ENCODE measurements at regions not wholly inside any gene's neighbourhood (a gene's known extent, or its start where the extent isn't known, plus 50 kb on each side); places are given as distances from the start of the nearest gene placed in this dataset.
"Not testable (repeated sequence)": the region's sequence is repeated elsewhere in the genome, so short reads cannot be mapped to it uniquely, and the experiment has no call there.

DNA sequence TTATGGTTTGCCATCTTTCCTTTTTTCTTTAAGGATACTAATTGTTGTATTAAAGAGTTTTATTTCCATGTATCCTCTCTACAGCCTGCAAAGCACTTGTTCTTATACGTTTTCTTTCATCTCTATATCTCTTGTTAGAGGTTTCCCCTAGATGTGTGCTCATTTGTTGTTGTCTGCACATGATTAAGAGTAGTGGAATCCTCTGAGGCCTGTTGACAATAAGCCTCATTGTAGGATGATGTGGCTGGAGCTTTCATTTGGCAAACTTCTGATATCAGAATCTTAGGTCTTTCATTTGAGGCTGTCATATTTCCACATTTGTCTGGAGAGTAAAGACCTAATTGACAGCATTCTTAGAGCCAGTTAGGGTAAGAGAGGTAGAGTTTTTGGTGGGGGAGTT is 506.0 kb downstream of the DIPK2A start:
- no peak for DNase-seq

DNA sequence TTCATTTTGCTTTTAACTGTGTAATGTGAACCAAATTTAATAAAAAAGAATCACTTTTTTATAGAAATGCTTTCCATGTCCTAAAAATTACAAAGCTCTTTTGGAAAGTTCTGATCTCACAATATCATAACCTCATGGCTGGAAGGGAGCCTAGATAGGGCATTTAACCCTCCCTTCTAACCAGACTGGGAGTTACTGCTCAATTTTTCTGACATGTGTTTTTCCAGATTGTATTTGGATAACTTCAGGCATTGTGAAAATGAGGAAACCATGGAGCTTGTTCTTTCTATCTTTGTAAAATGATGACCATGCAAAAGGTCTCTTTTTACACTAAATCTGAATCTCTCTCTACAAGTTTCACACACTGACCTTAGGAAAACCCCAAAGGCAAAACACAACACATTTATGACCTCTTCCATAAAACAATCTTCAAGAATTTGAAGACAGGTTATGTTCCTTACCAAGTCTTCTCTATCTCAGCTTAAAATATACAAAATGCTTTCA is 508.8 kb downstream of the DIPK2A start:
- no peak for DNase-seq

DNA sequence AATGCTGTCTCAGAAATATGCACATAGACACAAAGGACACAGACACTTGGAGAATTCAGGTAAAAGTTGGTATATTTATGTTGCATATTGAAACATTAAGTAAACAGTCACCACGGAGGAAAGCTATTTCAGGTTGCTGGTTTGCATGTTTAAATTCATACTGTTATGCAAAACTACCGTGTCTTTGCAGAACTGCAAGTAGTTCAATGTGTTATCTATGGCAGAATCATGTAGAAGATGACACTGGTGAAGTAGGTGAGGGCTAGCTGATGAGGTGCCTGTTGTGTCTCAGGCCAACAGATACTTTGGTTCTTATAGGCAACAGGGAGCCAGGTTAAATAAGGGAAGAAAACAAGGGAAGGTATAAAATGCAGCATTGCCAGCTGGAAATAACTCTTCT is 511.3 kb downstream of the DIPK2A start:
- no peak for DNase-seq

- no peak for DNase-seq
These were observed 515.4 kb downstream of the DIPK2A start for GRCh38 chr3:144487011-144487410.

DNA sequence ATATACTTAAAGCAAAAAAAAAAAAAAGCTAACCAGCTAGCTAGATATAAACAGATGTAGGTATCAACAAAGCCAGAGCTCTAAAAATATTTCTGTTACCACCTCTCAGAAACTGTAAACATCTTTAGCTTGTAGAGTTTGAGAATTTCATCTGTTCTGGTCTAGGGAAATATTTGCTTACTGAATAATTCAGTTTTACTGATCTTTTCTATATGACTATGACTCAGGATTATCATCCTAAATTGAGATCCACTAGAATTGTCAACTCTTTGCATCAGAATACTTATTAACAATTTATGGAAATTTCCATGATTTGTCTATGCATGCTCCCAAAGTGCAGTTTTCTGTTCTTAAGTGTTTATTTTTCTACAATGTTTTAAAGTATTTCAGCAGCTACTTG is 517.3 kb downstream of the DIPK2A start:
- DNase-seq: no peak

DNA sequence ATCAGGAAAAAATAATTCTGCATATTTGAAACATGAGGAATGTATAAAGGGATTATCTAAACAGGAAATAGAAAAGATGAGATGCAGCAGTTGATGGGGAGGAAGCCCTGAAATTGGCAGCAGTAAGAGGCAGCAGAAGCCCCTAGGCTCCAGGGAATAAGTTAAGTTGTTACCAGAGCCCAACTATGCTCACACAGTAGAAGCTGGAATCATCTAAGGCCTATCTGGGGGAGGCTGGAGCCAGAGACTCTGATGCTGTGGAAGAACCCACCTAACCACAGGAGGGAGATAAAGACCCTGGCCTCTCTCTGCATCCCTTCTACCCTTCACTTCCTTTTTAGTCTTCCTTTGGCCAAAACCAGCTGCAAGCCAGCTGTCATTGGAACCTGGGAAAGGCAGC is 519.7 kb downstream of the DIPK2A start:
- DNase-seq: no peak

- DNase-seq: not testable (repeated sequence)
These were observed 523.0 kb downstream of the DIPK2A start for GRCh38 chr3:144494651-144495050.

DNA sequence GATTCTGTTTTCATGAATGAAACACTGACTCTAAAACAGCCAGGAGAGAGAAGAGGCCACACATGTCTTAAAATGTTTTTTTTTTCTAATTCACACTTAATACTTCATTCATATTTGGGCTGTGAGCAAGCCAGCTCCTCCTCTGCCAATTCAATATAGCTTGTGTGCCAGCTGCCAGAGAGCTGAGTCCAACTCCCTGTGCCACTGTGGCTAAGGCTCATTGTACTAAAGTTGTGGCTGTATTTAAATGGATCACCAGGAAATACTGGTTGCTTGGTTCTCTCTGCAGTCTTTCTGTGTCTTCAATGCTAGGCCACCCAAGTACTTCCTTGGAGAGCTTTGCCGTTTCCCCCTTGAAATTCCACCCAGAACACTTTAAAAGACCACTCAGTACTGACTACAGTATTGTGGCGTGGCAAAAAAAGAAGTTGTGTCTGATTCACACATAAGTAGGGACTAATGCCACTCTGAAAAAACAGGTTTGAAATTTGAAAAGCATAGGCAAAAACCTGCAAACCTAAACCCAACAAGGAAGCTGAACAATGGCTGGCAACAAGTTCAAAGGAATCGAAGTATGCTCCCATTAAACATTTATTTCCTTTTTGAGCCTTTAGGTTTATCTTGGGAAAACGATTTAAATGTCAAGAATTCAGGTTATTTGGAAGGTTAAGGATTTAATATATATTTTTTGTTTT is 524.7 kb downstream of the DIPK2A start:
- no peak for DNase-seq

- DNase-seq: no peak
These were observed 525.8 kb downstream of the DIPK2A start for GRCh38 chr3:144497452-144497851.

DNA sequence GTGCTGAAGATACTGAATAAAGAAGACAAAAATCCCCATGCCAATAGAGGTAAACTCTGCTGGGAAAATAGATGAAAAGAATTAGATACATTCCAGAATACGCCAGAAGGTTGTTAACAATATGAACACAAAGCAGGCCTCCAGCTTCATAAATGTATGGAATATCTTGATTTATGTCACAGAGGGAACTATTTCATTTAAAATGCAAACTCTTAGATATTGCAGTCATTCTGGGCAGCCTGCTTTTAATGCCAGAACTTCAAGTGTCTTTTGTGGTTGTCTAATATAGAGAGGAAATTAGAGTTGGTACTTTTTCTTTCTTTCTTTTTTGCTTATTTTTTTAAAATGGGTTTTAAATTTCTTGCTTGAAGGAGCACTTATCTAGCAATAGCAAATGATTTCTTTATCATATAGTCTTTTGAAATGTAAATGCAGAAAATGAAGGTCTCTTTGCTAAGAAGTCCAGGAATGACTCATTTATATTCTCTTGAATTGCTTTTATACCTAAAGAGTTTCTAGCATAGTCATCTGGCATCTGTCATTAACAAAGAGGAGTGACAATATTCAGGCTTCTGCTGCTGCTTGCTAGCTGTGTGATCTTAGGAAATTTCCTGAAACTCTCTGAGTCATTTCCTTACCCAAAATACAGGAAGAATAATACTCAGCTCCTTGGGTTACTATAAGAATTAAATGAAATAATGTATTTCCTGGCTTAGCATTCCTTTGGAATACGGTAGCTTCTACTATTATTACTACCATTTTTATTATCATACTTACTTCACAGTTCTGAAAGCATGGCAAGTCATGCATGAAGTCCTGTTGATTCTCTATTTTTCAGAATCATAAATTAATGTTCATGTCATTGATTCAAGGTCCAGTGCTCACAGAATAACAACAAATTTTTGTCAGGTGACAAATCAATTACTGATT is 527.6 kb downstream of the DIPK2A start:
- no peak for DNase-seq

- no peak for DNase-seq
These were observed 529.8 kb downstream of the DIPK2A start for GRCh38 chr3:144501467-144501866.

GRCh38 chr3:144502402-144502801 is 530.8 kb downstream of the DIPK2A start:
- no peak for DNase-seq

DNA sequence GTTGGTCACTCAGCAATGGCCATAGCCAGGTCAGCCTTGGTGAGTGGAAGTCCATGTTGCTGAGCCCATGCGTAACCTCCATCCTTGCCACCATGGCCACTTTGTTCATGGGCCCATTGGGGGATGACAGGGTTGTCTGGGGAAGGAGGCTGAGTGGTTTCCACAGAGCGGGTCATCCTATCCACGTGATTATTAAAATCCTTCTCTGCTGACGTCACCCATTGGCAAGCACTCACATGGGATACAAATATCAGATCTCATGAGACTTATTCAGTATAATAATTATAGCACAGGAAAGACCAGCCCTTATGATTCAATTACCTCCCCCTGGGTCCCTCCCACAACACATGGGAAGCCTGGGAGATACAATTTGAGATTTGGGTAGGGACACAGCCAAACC is 534.8 kb downstream of the DIPK2A start:
- DNase-seq: not testable (repeated sequence)

DNA sequence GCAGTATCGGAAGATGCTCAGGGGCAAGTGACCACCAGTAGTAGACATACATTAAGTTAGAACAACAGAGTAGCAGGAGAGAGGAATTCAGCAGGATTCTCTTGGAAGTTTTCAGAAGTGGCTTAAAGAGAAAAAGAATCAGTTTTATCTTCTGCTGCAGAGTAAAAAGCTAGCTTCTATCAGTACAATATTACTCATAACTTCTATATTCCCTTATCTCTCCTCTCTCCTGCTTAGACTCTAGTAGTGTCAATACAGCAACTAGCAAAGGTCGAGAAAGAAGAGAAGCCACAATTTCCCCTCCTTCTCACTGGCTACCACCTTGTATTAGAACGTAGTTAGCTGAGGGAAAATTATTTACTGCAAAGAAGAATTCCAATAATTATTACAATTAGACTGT is 539.7 kb downstream of the DIPK2A start:
- no peak for DNase-seq

- no peak for DNase-seq
These were observed 544.4 kb downstream of the DIPK2A start for GRCh38 chr3:144516026-144516425.

GRCh38 chr3:144516589-144516988 is 545.0 kb downstream of the DIPK2A start:
- no peak for DNase-seq

DNA sequence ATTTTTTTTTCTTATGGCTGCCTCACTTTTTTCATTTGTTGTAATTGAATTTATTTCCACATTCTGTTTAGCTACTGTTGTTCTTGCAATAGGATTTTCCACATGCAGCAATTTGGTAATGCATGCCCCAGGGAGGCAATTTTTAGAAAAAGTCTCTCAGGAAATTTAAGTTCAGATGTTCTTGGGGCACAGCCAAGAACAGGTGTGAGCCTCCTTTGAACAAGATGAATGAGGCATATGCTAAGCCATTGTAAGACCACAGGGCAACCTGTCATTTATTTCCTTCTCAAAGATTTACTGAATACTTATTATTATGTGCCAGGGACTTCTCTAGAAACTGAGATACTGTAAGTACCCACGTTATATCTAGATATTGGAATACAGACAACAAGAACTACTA is 549.5 kb downstream of the DIPK2A start:
- DNase-seq: peak; percentile 44

GRCh38 chr3:144522456-144522855 is 550.8 kb downstream of the DIPK2A start:
- DNase-seq: no peak

DNA sequence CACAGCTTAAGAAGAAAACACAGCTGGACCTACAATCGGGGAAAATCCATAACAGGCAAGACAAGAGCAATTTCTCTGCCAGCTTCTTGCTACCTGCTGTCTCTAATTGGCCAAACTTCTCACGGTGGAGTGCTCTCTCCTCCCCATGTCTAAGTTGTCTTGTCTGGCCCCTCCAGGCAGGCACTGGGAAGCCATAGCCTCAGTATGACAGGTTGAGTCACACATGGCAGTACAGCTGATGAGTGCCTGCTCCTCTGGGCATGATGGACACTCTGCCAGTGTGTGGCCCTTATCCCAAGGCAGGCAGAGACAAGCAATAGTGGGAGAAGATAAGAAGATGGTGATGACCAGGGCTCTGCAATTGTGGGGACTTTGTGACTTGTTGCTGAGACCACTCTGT is 551.8 kb downstream of the DIPK2A start:
- no peak for DNase-seq

- no peak for DNase-seq
These were observed 552.9 kb downstream of the DIPK2A start for GRCh38 chr3:144524531-144524930.

- DNase-seq: no peak
These were observed 557.9 kb downstream of the DIPK2A start for GRCh38 chr3:144529566-144529965.

GRCh38 chr3:144544871-144545270 is 573.2 kb downstream of the DIPK2A start:
- no peak for DNase-seq

DNA sequence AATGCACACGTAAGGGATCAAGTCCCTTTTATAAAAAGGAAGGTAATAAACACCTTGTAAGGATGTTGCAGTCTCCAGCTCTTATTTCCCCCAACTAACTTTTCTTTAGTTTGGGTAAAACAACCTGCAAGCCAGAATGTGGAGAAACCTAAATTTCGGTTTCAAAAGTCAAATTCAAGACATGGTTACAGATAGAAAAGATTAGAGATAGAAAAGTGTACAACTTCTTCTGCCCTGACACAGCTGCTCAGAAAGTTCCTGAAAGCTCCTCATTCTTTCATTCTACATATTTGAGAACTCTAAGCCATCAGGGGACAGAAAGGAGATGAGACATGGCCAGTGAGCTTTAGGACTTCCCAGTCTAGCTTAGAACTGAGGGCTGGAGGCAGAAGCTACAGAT is 574.9 kb downstream of the DIPK2A start:
- no peak for DNase-seq

- DNase-seq: no peak
These were observed 576.7 kb downstream of the DIPK2A start for GRCh38 chr3:144548346-144548745.

Data from NCI-H1436 (cell line).